Neuron (in vitro differentiated cells): ENCODE measurements at regions not wholly inside any gene's neighbourhood (a gene's known extent, or its start where the extent isn't known, plus 50 kb on each side); places are given as distances from the start of the nearest gene placed in this dataset.
"Not testable (repeated sequence)": the region's sequence is repeated elsewhere in the genome, so short reads cannot be mapped to it uniquely, and the experiment has no call there.

Experiments
- H2AFZ ChIP-seq: one replicate; pipeline ENCODE4 v1.6.1; 2013; ENCODE audit warnings: low read depth, mild to moderate bottlenecking, inconsistent platforms, low read length, moderate library complexity
- H3K27me3 ChIP-seq: one replicate; pipeline ENCODE4 v1.6.1; 2013; ENCODE audit warnings: low read length; ENCODE audit not compliant: insufficient read depth
- H3K36me3 ChIP-seq: one replicate; pipeline ENCODE4 v1.6.1; 2013; ENCODE audit warnings: low read length; ENCODE audit not compliant: insufficient read depth
- H3K4me1 ChIP-seq: one replicate; pipeline ENCODE4 v1.6.1; 2013; ENCODE audit warnings: low read length; ENCODE audit not compliant: insufficient read depth
- H3K4me3 ChIP-seq: 2 replicates; pipeline ENCODE4 v1.5.1; 2013; ENCODE audit warnings: mild to moderate bottlenecking, low read length, moderate library complexity
- H3K9me3 ChIP-seq: one replicate; pipeline ENCODE4 v1.6.1; 2013; ENCODE audit warnings: low read length

DNA sequence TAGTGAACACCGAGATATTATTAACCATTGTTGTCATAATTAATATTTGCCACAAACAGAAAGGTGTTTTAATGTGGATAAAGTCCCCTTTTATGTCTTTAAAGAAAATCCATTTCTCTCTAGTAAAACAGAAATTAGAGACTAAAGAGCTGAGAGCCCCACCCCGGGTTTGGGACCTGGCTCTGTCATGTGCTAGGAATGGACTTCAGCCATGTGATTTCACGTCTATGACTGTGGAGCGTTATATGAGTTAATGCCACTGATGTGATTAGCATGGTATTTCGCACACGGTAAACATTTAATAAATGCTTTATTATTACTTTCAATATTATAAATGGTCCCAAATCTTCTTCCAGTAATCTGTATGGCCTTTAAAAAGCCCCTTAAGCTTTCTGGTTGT lies 205.0 kb upstream of the NFIA start:
- no peaks in the 10 kb centered on the region for H3K36me3 ChIP-seq
- H3K4me3 ChIP-seq = no peak overlapping the region
- no peaks in the 10 kb centered on the region for H3K27me3 ChIP-seq
- H3K9me3 ChIP-seq = no peaks in the 10 kb centered on the region
- H3K4me1 ChIP-seq = no peaks in the 10 kb centered on the region
- no peak overlapping the region for H2AFZ ChIP-seq

- Histone ChIP-seq H3K36me3 (no peaks in the 10 kb centered on the region), H2AFZ (no peak overlapping the region), H3K4me1 (no peaks in the 10 kb centered on the region), H3K4me3 (no peak overlapping the region), H3K27me3 (no peaks in the 10 kb centered on the region), H3K9me3 (no peaks in the 10 kb centered on the region)
Observed at GRCh38 chr1:60876952-60877351, 205.4 kb upstream of the NFIA start.

DNA sequence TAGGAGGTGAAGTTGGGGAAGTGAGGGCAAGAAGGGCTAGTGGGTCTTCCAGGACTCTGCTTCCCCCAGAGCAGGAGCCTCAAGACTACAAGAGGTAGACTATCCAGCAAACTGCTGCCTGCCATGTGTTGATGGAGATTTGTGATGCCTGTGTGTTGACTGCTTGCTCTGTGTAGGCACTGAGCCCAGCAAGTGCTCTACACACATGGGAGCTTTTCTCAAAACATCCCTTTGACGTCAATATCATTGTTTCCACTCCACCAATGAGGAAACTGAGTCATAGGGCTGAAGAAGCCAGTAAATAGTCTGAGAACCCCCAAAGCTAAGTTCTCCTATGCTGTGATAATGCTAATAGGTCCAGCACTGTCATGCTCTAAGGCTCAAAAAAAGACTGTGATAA lies 207.2 kb upstream of the NFIA start:
- Histone ChIP-seq H3K4me1 (no peaks in the 10 kb centered on the region), H3K4me3 (no peak overlapping the region), H3K36me3 (no peaks in the 10 kb centered on the region), H3K27me3 (no peaks in the 10 kb centered on the region), H3K9me3 (no peaks in the 10 kb centered on the region), H2AFZ (no peak overlapping the region)

DNA sequence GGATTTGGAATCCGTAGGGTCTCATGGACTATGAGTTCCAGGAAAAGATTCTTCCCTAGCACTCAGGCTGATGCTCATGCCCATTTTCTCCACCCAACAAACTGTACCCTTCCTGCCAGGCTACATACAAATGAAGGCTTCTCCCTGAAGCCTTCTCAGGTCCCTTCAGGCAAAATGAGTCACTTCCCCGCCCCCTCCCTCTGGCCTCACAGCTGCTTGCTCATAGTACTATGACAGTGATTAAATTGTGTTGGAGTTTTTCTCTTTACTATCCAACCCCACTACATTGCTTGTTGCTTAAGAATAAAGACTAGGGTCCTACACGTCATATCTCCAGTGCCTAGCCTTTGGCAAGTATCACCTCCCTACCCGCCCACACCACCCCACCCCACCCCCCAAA lies 207.6 kb upstream of the NFIA start:
- Histone ChIP-seq H3K27me3 (no peaks in the 10 kb centered on the region), H2AFZ (no peak overlapping the region), H3K36me3 (no peaks in the 10 kb centered on the region), H3K4me3 (no peak overlapping the region), H3K9me3 (no peaks in the 10 kb centered on the region), H3K4me1 (no peaks in the 10 kb centered on the region)

DNA sequence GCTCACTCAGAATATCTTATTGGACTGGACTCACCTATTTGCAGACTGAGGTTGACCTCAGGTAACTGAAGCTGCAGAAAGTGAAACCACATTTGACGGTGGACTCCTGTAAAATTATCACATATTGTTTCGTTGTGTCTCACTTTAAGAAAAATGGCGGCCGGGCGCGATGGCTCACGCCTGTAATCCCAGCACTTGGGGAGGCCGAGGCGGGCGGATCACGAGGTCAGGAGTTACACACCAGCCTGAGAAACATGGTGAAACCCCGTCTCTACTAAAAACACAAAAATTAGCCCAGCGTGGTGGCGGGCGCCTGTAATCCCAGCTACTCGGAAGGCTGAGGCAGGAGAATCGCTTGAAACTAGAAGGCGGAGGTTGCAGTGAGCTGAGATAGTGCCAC lies 209.0 kb upstream of the NFIA start:
- not testable (repeated sequence) for H3K36me3 ChIP-seq, H3K4me1 ChIP-seq, H3K4me3 ChIP-seq, H3K9me3 ChIP-seq, H2AFZ ChIP-seq, H3K27me3 ChIP-seq

- Histone ChIP-seq H2AFZ (no peak overlapping the region), H3K27me3 (no peaks in the 10 kb centered on the region), H3K36me3 (no peaks in the 10 kb centered on the region), H3K4me1 (no peaks in the 10 kb centered on the region), H3K4me3 (no peak overlapping the region), H3K9me3 (no peaks in the 10 kb centered on the region)
Observed at GRCh38 chr1:60872426-60873054, 209.8 kb upstream of the NFIA start.

DNA sequence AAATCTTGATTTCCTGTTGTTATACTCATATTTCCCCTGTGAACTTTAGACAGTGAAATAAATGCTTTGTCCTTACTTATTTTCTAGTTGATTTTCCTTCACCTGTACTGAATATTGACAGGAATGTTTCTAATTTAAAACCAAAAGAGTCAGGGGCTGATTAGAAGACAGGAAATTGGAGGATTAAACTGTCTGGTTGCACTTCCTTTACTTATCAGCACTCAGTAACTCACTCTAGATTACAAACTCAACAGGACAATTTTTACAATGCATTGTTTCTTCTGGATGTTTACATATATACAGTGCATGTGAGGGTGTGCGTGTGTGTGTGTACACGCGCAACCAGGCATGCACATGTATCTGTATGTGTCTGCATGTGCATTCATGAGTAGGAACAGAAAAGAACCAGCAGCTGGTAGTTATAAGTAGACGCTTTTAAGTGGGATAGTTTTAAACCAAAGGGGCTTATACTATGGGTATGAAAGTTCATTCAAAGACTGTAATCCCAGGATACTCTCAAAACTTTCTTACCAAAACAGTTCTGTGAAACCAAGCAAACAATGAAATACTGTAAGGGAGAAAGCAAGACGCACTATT lies 212.0 kb upstream of the NFIA start:
- Histone ChIP-seq H2AFZ (no peak overlapping the region), H3K27me3 (no peaks in the 10 kb centered on the region), H3K9me3 (no peaks in the 10 kb centered on the region), H3K36me3 (no peaks in the 10 kb centered on the region), H3K4me3 (no peak overlapping the region), H3K4me1 (no peaks in the 10 kb centered on the region)

- Histone ChIP-seq H3K36me3 (no peaks in the 10 kb centered on the region), H2AFZ (no peak overlapping the region), H3K27me3 (no peaks in the 10 kb centered on the region), H3K9me3 (no peaks in the 10 kb centered on the region), H3K4me1 (no peaks in the 10 kb centered on the region), H3K4me3 (no peak overlapping the region)
Observed at GRCh38 chr1:60868901-60869663, 213.3 kb upstream of the NFIA start.

DNA sequence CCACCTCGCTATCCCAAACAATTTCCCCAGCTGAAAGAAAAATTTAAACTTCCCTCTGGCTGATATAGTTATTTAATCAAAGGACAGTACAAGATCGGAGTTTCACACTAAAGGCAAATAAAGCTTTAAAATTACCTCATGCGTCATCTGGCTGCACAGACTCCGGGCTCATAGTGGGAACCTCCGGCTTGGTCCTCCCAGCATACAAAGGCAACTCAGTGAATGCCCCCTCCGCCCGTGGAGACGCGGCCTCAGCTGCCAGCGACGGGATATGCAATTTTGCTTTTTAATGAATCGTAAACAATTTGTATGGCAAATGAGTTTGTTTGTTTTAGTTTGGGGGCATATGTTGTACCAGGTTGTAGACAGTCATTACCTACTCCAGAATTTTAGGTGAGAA lies 214.6 kb upstream of the NFIA start:
- H3K9me3 ChIP-seq = no peaks in the 10 kb centered on the region
- H2AFZ ChIP-seq = no peak overlapping the region
- no peak overlapping the region for H3K4me3 ChIP-seq
- H3K27me3 ChIP-seq = no peaks in the 10 kb centered on the region
- no peaks in the 10 kb centered on the region for H3K36me3 ChIP-seq
- H3K4me1 ChIP-seq = no peaks in the 10 kb centered on the region

DNA sequence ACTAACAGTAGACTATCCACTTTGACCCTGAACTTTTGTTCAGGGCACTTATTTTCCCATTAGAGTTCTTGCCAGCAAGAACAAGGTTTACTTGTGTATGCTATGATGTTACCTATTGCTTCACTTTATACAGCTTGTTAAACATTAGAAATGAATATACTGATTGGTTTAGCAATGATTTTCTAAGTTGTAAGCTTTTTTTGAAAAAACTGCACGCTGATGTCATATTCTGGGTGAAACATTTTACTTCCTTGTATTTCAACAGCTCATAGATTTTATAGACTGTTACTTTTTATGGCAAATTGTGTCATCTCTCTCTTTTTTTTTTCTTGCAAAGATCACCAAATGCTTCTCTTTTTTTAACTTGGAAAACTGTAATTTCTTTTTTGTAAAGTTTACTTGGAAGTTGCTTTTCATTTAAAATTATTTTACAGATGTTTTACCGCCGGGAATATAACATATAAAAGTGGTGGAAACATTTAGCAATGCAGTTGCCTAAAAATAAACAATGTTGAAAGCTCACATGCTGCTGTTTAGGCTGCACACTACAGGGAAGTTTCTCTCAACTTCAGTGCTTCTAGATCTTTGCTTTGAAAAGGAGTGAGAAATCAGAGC lies 215.3 kb upstream of the NFIA start:
- H3K36me3 ChIP-seq = no peaks in the 10 kb centered on the region
- no peaks in the 10 kb centered on the region for H3K27me3 ChIP-seq
- no peak overlapping the region for H3K4me3 ChIP-seq
- no peak overlapping the region for H2AFZ ChIP-seq
- no peaks in the 10 kb centered on the region for H3K4me1 ChIP-seq
- H3K9me3 ChIP-seq = no peaks in the 10 kb centered on the region

- no peak overlapping the region for H3K4me3 ChIP-seq
- H2AFZ ChIP-seq = no peak overlapping the region
- H3K9me3 ChIP-seq = no peaks in the 10 kb centered on the region
- H3K36me3 ChIP-seq = no peaks in the 10 kb centered on the region
- H3K4me1 ChIP-seq = no peaks in the 10 kb centered on the region
- H3K27me3 ChIP-seq = no peaks in the 10 kb centered on the region
Observed at GRCh38 chr1:60866226-60866900, 216.0 kb upstream of the NFIA start.

DNA sequence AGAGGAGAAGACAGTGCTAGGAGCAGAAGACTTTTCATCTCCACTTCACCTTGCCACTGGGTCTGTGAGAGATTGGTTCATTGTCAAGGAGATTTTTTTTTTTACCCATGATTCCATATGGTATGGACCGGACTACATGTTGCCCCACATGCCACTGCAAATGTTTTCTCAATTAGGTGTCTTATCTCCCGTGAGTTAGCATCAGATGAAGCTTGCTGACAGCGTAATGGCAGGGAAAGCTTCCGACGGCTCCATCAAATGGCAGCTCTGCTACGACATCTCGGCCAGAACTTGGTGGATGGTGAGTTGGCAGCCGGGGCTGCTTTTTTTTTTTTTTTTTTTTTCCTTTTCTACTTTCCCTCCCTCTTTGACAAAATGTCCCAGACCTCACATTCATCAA lies 217.2 kb upstream of the NFIA start:
- no peaks in the 10 kb centered on the region for H3K9me3 ChIP-seq
- H3K4me3 ChIP-seq = no peak overlapping the region
- no peaks in the 10 kb centered on the region for H3K36me3 ChIP-seq
- H3K27me3 ChIP-seq = no peaks in the 10 kb centered on the region
- no peaks in the 10 kb centered on the region for H3K4me1 ChIP-seq
- no peak overlapping the region for H2AFZ ChIP-seq

GRCh38 chr1:60864722-60865121 lies 217.6 kb upstream of the NFIA start:
- Histone ChIP-seq H3K27me3 (no peaks in the 10 kb centered on the region), H3K36me3 (no peaks in the 10 kb centered on the region), H3K4me1 (no peaks in the 10 kb centered on the region), H3K9me3 (no peaks in the 10 kb centered on the region), H3K4me3 (no peak overlapping the region), H2AFZ (no peak overlapping the region)
